GF-D8 (cell line): ENCODE measurements at regions not wholly inside any gene's neighbourhood (a gene's known extent, or its start where the extent isn't known, plus 50 kb on each side); places are given as distances from the start of the nearest gene placed in this dataset.
"Not testable (repeated sequence)": the region's sequence is repeated elsewhere in the genome, so short reads cannot be mapped to it uniquely, and the experiment has no call there.

Experiments used
- DNase-seq: peaks from one replicate; lab custom pipeline; 2025; lab: John Stamatoyannopoulos, UW

DNA sequence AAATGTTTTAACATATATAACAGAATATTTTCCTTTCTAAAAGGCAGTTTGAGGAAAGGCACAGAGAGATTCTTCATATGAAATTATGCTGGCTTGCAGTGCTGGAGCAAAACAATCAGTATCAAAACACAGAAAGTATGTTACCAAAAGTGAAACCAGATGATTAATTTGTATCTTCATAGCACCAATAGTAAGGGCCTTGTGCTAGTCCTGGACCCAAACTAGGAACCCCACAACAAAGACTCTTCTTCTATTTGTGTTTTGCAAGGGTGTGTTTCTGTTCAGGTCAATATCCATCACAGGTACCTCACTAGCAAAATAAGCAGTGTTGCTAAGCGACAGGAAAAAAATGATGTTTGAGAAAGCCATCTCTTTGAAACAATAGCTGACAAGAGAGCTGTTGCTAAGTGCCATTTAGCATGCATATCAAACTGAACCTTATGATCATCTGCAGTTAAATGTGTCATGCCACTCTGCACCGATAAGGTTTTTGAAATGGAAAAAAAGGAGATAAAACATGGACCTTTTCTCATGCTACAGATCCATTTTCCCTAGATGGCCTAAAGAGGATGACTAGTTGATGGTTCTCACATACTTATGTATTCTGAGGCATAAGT, 196.2 kb upstream of the ALG10 start:
- no peak for DNase-seq

GRCh38 chr12:33828326-33828725, 194.0 kb upstream of the ALG10 start:
- no peak for DNase-seq

DNA sequence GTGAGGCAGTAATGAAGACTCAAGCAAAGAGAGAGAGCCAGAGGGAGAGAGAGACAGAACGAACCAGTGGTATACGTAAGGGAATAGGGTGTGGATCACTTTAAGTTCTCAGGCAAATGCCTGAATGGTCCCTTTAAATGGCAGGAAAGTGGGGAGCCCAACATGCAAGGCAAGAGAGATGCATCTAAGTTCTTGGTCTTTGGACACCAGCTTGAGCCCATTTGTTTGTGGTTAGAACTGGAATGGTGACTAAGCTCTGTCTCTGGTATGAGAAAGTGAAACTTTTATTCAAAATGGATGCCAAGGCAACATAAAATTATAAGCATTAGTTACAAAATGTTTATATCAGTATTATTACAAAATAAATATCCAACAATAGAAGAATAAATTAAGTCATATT, 192.2 kb upstream of the ALG10 start:
- DNase-seq, result no peak

GRCh38 chr12:33832900-33833299, 189.4 kb upstream of the ALG10 start:
- DNase-seq, result no peak

DNA sequence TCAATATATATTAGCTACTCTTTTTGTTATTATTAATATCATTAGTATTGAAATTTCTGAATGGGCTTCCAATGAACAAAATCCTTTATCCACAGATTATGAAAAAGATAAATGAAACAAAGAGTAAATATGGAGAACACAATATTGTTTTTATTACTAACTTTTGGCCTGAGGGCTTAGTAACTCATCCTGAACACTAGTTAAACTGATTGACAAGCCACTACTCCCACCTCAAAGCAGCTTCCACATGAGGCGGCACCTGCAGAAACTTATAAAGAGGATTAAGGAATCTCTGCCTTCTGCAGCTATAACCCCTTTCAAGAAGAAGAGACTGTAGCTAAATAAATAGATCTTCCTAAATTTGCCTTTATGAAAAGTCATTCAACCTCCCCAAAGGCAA, 187.6 kb upstream of the ALG10 start:
- DNase-seq, result no peak

GRCh38 chr12:33876618-33877017, 145.7 kb upstream of the ALG10 start:
- DNase-seq, result no peak

DNA sequence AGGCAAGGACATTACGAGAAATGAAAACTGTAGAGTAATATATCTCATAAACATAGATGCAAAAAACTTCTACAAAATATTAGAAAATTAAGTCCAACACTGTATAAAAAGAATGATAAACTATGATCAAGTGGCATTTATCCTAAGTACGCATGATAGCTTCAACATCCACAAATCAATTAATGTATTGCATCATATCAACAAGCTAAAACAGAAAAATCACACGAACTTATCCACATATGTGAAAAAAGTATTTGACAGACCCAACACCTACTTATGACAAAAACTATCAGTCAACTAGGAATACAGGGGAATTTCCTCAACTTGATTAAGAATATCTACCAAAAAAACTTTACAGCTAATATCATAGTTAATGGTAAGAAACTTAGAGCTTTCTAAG, 129.9 kb upstream of the ALG10 start:
- no peak for DNase-seq

DNA sequence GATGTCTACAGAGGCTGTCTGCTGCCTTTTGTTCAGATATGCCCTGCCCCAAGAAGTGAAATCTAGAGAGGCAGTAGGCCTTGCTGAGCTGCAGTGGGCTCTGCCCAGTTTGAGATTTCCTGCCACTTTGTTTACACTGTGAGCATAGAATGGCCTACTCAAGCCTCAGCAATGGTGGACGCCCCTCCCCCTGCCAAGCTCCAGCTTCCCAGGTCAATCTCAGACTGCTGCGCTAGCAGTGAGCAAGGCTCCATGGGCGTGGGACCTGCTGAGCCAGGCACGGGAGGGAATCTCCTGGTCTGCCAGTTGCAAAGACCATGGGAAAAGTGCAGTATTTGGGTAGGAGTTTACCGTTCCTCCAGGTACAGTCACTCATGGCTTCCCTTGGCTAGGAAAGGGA, 101.8 kb upstream of the ALG10 start:
- DNase-seq, result not testable (repeated sequence)

DNA sequence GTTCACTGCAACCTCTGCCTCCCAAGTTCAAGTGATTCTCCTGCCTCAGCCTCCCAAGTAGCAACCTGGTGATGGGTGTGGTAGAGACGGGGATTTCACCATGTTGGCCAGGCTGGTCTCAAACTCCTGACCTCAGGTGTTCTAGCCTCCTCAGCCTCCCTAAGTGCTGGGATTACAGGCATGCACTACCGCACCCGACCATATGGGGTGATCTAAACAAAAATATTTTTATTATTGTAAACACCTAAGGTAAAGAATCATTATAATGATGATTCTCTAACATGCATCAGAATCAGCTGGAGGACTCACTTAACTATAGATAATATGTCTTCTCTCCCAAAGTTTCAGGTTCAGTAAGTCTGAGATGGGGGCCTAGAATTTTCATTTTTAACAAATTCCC, 96.2 kb upstream of the ALG10 start:
- DNase-seq, result no peak

DNA sequence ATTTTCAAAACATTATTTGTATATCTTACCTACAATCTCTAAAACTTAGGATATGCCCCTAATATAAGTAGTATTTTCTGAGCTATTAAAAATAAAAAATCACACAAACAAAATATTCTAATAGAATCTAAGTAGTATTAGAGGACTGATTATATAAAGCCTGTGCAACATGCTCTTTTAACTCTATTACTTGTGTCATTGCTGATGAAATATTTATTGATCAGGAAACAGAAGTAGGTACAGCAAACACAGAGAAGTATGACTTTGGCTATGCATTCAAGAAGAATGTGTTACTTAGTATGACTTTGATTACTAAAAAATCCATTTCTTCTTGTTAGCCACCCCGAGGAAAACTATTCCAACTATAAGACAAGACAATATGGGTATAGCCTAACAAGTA, 84.6 kb upstream of the ALG10 start:
- DNase-seq, result not testable (repeated sequence)

- DNase-seq, result no peak
These were observed 80.1 kb upstream of the ALG10 start for GRCh38 chr12:33942172-33942571.

- DNase-seq, result no peak
These were observed 77.4 kb upstream of the ALG10 start for GRCh38 chr12:33944703-33945437.

DNA sequence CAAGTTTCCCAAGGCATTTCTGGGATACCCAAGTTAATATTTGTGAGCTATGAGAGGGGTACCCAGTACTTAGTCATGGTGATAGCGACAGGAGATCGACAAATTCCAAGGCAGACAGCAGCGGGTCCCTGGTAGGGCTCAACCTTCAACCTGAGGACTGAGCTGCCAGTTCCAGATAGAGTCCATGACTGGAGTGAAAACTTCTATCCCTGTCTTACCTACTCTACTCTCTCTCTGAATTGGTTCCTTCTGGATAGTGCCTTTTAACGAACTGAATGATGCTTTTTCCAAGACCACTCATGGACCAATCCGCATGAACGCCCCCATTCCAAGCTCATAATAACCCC, 76.9 kb upstream of the ALG10 start:
- DNase-seq, result no peak

- not testable (repeated sequence) for DNase-seq
These were observed 56.1 kb upstream of the ALG10 start for GRCh38 chr12:33966219-33966618.

- no peak for DNase-seq
These were observed 54.5 kb upstream of the ALG10 start for GRCh38 chr12:33967760-33968159.
